T-cell (primary cell): ENCODE measurements at regions not wholly inside any gene's neighbourhood (a gene's known extent, or its start where the extent isn't known, plus 50 kb on each side); places are given as distances from the start of the nearest gene placed in this dataset.

Experiments
- ATAC-seq, 4 experiments: fragments of 200-7000 bp in 3 of 4; fragments of 150-1000 bp in 1 of 4; cut with Tn5 transposase; replicated peaks in 1 of 4; 1 replicate in 3 of 4; 2 replicates in 1 of 4; pipeline ENCODE4 v1.10.0; 2021; ENCODE audit warnings: moderate library complexity in 3 of 4, mild to moderate bottlenecking in 2 of 4, moderate number of reproducible peaks in 1 of 4
- CTCF ChIA-PET, 2 donors: fragments of 300-600 bp; sonication (Branson Sonifier 250); formaldehyde crosslinking; loops; one replicate each; lab custom pipeline; 2022; ENCODE audit warnings: antibody characterized with exemption in 2 of 2; lab: Charles Lee
- POLR2A ChIA-PET, 2 donors: fragments of 300-600 bp; sonication (Branson Sonifier 250); formaldehyde crosslinking; loops; one replicate each; lab custom pipeline; 2022; ENCODE audit warnings: antibody characterized with exemption in 2 of 2; lab: Charles Lee
- DNase-seq, 35 experiments: peaks; one replicate each; pipeline versions ENCODE4 v3.0.0 to v3.0.0-alpha.2; 2013 to 2023
- H3K27ac ChIP-seq: one replicate; pipeline ENCODE4 v1.5.1; 2013; ENCODE audit warnings: low read length
- H3K27me3 ChIP-seq, 2 experiments: replicated peaks in 1 of 2; 1 replicate in 1 of 2; 2 replicates in 1 of 2; pipeline versions ENCODE4 v1.6.1 to v1.7.0; 2013; ENCODE audit warnings: low read length in 1 of 2, mixed read lengths in 1 of 2; ENCODE audit not compliant: control insufficient read depth in 2 of 2, insufficient read depth in 2 of 2; ENCODE audit errors: extremely low read depth in 1 of 2
- H3K36me3 ChIP-seq, 2 donors: 1 replicate in 1 of 2; 2 replicates in 1 of 2; pipeline versions ENCODE4 v1.6.1 to v1.7.0; 2013; ENCODE audit warnings: low read length in 1 of 2; ENCODE audit not compliant: control insufficient read depth in 2 of 2, insufficient read depth in 1 of 2; ENCODE audit errors: extremely low read depth in 1 of 2
- H3K4me1 ChIP-seq, 2 experiments: 1 replicate in 1 of 2; 2 replicates in 1 of 2; pipeline versions ENCODE4 v1.6.1 to v1.7.0; 2013; ENCODE audit warnings: low read length in 2 of 2, mixed read lengths in 1 of 2; ENCODE audit not compliant: insufficient read depth in 2 of 2, control insufficient read depth in 1 of 2; ENCODE audit errors: extremely low read depth in 1 of 2
- H3K4me3 ChIP-seq, 2 donors: 1 replicate in 1 of 2; 2 replicates in 1 of 2; pipeline versions ENCODE4 v1.5.1 to v1.7.0; 2013; ENCODE audit warnings: mild to moderate bottlenecking in 2 of 2, low read length in 1 of 2, moderate library complexity in 1 of 2; ENCODE audit not compliant: control insufficient read depth in 1 of 2; ENCODE audit errors: extremely low read depth in 1 of 2
- H3K9me3 ChIP-seq: 2 replicates; pipeline ENCODE4 v1.7.0; 2013
- H3K27ac Mint-ChIP-seq, 2 donors: one replicate each; pipeline ENCODE4 v1.8.0; 2020 to 2021; ENCODE audit warnings: mild to moderate bottlenecking in 2 of 2, mixed read lengths in 2 of 2
- H3K27me3 Mint-ChIP-seq, 2 donors: one replicate each; pipeline ENCODE4 v1.8.0; 2021 to 2022; ENCODE audit warnings: mixed read lengths in 2 of 2
- H3K36me3 Mint-ChIP-seq: one replicate; pipeline ENCODE4 v1.8.0; 2021; ENCODE audit warnings: mixed read lengths
- H3K4me1 Mint-ChIP-seq, 3 donors: one replicate each; pipeline ENCODE4 v1.8.0; 2020 to 2022; ENCODE audit warnings: mixed read lengths in 3 of 3, mild to moderate bottlenecking in 1 of 3
- H3K4me3 Mint-ChIP-seq, 3 donors: one replicate each; pipeline ENCODE4 v1.8.0; 2020 to 2022; ENCODE audit warnings: mild to moderate bottlenecking in 3 of 3, mixed read lengths in 3 of 3, moderate library complexity in 3 of 3
- H3K9me3 Mint-ChIP-seq, 3 donors: one replicate each; pipeline ENCODE4 v1.8.0; 2020 to 2022; ENCODE audit warnings: mixed read lengths in 3 of 3
- WGBS: methylation state at CpG from one replicate; pipeline ENCODE4 v1.1.5; 2013; ENCODE audit warnings: missing lambda C conversion rate; ENCODE audit not compliant: insufficient coverage; 5-methylcytosine and 5-hydroxymethylcytosine counted together

DNA sequence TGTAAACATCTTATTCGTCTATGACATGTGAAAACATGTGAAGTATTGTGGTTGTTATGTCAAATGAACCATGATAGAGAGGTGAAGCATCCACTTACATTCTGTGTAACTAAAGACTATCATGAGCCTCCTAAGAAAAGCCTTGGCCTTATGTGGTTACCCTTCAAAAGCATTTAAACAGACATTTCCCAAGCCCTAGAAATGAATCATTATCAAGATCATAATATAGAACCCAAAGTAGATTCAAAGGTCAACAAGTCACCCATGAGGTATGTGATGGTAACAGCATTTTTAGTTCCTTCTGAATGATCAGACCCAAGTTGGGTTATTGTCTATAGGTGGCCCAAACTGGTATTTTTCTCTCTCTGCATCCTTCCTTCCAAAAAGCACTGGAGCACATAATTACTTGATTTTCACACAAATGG, 408.0 kb downstream of the TBL1XR1 start:
- Histone ChIP-seq H3K9me3 (no peaks in the 10 kb centered on the region), H3K36me3 (no peaks in the 10 kb centered on the region), H3K4me1 (no peaks in the 10 kb centered on the region), H3K27ac (no peak overlapping the region), H3K27me3 (no peaks in the 10 kb centered on the region), H3K4me3 (no peak overlapping the region)
- Mint-ChIP-seq H3K27me3 (no peaks in the 10 kb centered on the region), H3K36me3 (no peaks in the 10 kb centered on the region), H3K4me3 (no peak overlapping the region), H3K4me1 (no peaks in the 10 kb centered on the region), H3K9me3 (no peaks in the 10 kb centered on the region), H3K27ac (no peak overlapping the region)
- CTCF ChIA-PET = no interaction called here
- DNase-seq (no peak), ATAC-seq (no peak)
- POLR2A ChIA-PET = no interaction called here
- no CpG with 5 or more reads among the region's 1 CpG for WGBS

DNA sequence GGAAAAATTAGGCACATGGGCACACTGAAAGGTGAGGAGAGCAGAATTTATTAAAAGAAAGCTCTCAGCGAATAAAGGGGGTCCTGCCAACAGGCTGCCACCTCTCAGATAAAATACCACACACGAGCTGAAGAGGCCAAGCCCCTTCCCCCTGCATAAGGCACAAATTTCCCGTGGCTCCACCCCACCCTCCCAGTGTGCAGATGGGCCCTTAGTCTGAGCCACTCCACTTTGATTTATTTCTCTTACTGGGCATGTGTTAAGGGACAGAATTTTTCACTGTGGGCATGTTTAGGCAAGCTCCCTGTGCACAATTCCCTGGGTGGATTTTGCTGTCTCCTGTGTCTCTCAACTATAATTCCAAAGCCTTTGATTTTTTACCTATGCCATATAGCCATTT, 409.8 kb downstream of the TBL1XR1 start:
- no CpG with 5 or more reads among the region's 3 CpGs for WGBS
- H3K4me1 Mint-ChIP-seq = no peaks in the 10 kb centered on the region

DNA sequence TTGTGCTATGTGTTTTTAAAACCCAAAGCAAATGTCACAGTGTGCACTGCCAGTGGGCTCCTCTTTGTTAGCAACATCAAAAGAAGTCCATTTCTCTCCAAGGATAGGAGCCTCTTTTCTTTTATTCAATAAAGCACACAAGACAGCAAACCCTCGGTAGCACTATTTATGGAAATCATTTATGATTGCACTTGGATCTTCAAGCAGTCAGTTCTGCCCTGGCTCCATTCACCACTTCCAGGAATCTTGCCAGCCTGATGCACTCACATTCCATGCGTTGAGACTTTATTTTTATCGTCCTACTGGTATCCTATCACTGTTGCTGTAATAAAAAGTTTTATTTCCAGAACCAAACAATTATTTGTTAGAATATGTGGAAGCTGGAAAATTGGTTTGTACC, 412.1 kb downstream of the TBL1XR1 start:
- Mint-ChIP-seq H3K9me3 (no peaks in the 10 kb centered on the region), H3K27me3 (peaks cover 0 to 4% of the 10 kb centered on the region in 2 donors), H3K4me3 (no peak overlapping the region), H3K27ac (no peak overlapping the region), H3K36me3 (no peaks in the 10 kb centered on the region), H3K4me1 (no peaks in the 10 kb centered on the region)
- WGBS = 100% methylated on average over 1 of the region's 3 CpGs
- H3K27me3 ChIP-seq = no peaks in the 10 kb centered on the region
- ATAC-seq (no peak), DNase-seq (no peak)
- no peaks in the 10 kb centered on the region for H3K36me3 ChIP-seq
- POLR2A ChIA-PET = no interaction called here
- H3K9me3 ChIP-seq = no peaks in the 10 kb centered on the region
- H3K27ac ChIP-seq = no peak overlapping the region
- H3K4me3 ChIP-seq = no peak overlapping the region
- CTCF ChIA-PET = no interaction called here
- no peaks in the 10 kb centered on the region for H3K4me1 ChIP-seq

More for the DNA sequence above, 409.8 kb downstream of the TBL1XR1 start:
- Mint-ChIP-seq H3K36me3 (no peaks in the 10 kb centered on the region), H3K27me3 (peaks cover 0 to 4% of the 10 kb centered on the region in 2 donors), H3K4me3 (no peak overlapping the region), H3K27ac (no peak overlapping the region), H3K9me3 (no peaks in the 10 kb centered on the region)
- ChIA-PET CTCF (no interaction called here), POLR2A (no interaction called here)
- DNase-seq (no peak), ATAC-seq (no peak)
- no peaks in the 10 kb centered on the region for H3K27me3 ChIP-seq
- no peaks in the 10 kb centered on the region for H3K4me1 ChIP-seq
- no peaks in the 10 kb centered on the region for H3K36me3 ChIP-seq
- H3K4me3 ChIP-seq = no peak overlapping the region
- H3K27ac ChIP-seq = no peak overlapping the region
- no peaks in the 10 kb centered on the region for H3K9me3 ChIP-seq

DNA sequence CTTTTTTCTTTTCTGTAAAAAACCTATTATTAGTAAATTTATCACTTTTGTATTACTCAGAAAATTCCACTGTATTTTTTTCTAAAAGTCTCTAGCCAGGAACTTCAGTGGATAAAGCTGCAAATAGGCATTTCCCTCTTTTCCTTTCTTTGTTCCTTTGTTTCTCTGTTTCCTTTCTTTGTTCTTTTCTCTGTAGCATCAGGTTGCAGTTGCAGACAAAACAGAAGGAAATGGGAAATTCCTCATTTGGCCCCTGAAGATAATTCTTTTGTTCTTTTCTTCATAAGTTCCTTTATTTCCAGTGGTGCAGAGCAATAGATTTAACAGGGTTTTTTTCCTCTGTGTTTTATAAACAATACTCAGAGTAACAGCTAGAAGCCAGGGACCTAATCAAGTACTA, 416.5 kb downstream of the TBL1XR1 start:
- H3K27me3 Mint-ChIP-seq = peaks cover 0 to 4% of the 10 kb centered on the region in 2 donors
- no peaks in the 10 kb centered on the region for H3K9me3 Mint-ChIP-seq
- no peaks in the 10 kb centered on the region for H3K4me1 Mint-ChIP-seq
- no peak overlapping the region for H3K27ac Mint-ChIP-seq
- ATAC-seq = no peak
- H3K4me3 Mint-ChIP-seq = no peak overlapping the region
- ChIA-PET CTCF (no interaction called here), POLR2A (no interaction called here)
- H3K27me3 ChIP-seq = no peaks in the 10 kb centered on the region
- no peaks in the 10 kb centered on the region for H3K36me3 ChIP-seq
- H3K4me3 ChIP-seq = no peak overlapping the region
- no peaks in the 10 kb centered on the region for H3K4me1 ChIP-seq
- H3K9me3 ChIP-seq = no peaks in the 10 kb centered on the region
- no peak for DNase-seq
- no peak overlapping the region for H3K27ac ChIP-seq
- no peaks in the 10 kb centered on the region for H3K36me3 Mint-ChIP-seq

DNA sequence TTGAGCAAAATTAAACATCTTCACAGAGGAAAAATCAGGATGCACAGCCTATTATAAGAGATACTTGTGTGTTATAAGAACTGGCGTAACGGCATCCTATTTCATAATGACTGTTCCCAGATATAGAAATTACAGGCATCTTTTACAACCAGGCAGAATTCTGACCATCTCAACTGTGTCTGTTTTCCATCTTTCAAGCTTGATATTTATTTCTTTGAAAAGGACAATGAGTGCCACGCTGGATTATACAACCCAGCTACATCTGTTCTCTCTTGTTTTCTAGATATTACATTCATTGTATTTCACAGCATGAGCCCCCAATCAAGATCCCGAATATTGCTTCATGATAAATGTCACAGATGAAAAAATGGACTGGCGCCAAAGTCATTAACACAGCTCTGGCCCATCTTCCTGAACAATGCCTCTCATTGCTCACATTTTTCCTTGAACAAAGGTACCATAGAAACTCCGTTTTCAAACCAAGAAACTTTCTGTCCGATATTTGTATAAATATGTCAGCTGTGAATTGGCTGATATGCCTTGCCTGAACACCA, 420.6 kb downstream of the TBL1XR1 start:
- no peaks in the 10 kb centered on the region for H3K4me1 Mint-ChIP-seq
- no peak overlapping the region for H3K27ac Mint-ChIP-seq
- H3K27ac ChIP-seq = no peak overlapping the region
- H3K27me3 Mint-ChIP-seq = peaks cover 0 to 5% of the 10 kb centered on the region in 2 donors
- ATAC-seq (no peak), DNase-seq (no peak)
- H3K27me3 ChIP-seq = no peaks in the 10 kb centered on the region
- ChIA-PET CTCF (no interaction called here), POLR2A (no interaction called here)
- peaks cover 14 to 21% (median 14%) of the 10 kb centered on the region in 3 donors for H3K9me3 Mint-ChIP-seq
- no peaks in the 10 kb centered on the region for H3K9me3 ChIP-seq
- no peaks in the 10 kb centered on the region for H3K4me1 ChIP-seq
- no peaks in the 10 kb centered on the region for H3K36me3 Mint-ChIP-seq
- no peaks in the 10 kb centered on the region for H3K36me3 ChIP-seq
- H3K4me3 ChIP-seq = no peak overlapping the region
- 79% methylated on average over 3 of the region's 7 CpGs for WGBS
- no peak overlapping the region for H3K4me3 Mint-ChIP-seq

DNA sequence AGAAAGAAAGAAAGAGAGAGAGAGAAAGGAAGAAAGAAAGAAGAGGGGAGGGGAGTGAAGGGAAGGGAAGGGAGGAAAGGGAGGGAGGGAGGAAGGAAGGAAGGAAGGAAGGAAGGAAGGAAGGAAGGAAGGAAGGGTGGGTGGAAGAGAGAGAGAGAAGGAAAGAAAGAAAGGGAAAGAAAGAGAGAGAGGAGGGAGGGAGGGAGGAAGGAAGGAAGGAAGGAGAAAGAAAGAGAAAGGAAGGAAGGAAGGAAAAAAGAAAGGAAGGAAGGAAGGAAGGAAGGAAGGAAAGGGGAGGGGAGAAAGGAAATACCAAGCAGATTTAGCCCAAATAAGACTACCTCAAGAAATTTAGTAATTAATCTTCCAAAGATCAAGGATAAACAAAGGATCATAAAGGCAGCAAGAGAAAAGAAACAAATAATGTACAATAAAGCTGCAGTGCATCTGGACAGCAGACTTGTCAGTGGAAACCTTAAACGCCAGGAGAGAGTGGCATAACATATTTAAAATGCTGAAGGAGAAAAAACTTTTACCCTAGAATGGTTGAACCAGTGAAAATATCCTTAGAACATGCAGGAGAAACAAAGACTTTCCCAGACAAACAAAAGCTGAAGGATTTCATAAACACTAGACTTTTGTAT, 427.6 kb downstream of the TBL1XR1 start:
- H3K4me1 ChIP-seq = no peaks in the 10 kb centered on the region
- no peak overlapping the region for H3K4me3 ChIP-seq
- peaks cover 16 to 36% (median 25%) of the 10 kb centered on the region in 3 donors for H3K9me3 Mint-ChIP-seq
- no CpG with 5 or more reads among the region's 1 CpG for WGBS
- ChIA-PET CTCF (no interaction called here), POLR2A (no interaction called here)
- H3K27ac Mint-ChIP-seq = no peak overlapping the region
- H3K36me3 Mint-ChIP-seq = no peaks in the 10 kb centered on the region
- ATAC-seq = no peak
- peaks cover 0 to 9% of the 10 kb centered on the region in 2 donors for H3K27me3 Mint-ChIP-seq
- no peak for DNase-seq
- H3K9me3 ChIP-seq = no peaks in the 10 kb centered on the region
- H3K4me1 Mint-ChIP-seq = no peaks in the 10 kb centered on the region
- no peaks in the 10 kb centered on the region for H3K36me3 ChIP-seq
- no peak overlapping the region for H3K4me3 Mint-ChIP-seq
- no peaks in the 10 kb centered on the region for H3K27me3 ChIP-seq
- H3K27ac ChIP-seq = no peak overlapping the region
